Progenitor cell of endocrine pancreas (in vitro differentiated cells): ENCODE measurements at regions not wholly inside any gene's neighbourhood (a gene's known extent, or its start where the extent isn't known, plus 50 kb on each side); places are given as distances from the start of the nearest gene placed in this dataset.
A peak's percentile ranks its signal among the peaks of the same experiment; 100 is the strongest.
"Not testable (repeated sequence)": the region's sequence is repeated elsewhere in the genome, so short reads cannot be mapped to it uniquely, and the experiment has no call there.

Source experiments
- DNase-seq: peaks from one replicate; pipeline ENCODE4 v3.0.0; 2021; ENCODE audit warnings: low spot score; ENCODE audit not compliant: unreplicated experiment
- H3K27ac Mint-ChIP-seq: 2 replicates; pipeline ENCODE4 v1.8.0; 2021; ENCODE audit warnings: mild to moderate bottlenecking, moderate library complexity, mixed read lengths
- H3K27me3 Mint-ChIP-seq: 2 replicates; pipeline ENCODE4 v1.8.0; 2021; ENCODE audit warnings: mixed read lengths
- H3K36me3 Mint-ChIP-seq: 2 replicates; pipeline ENCODE4 v1.8.0; 2022; ENCODE audit warnings: mixed read lengths; ENCODE audit not compliant: insufficient read depth
- H3K4me1 Mint-ChIP-seq: 2 replicates; pipeline ENCODE4 v1.8.0; 2021; ENCODE audit warnings: low read depth, mixed read lengths
- H3K4me3 Mint-ChIP-seq: 2 replicates; pipeline ENCODE4 v1.8.0; 2021; ENCODE audit warnings: low read depth, mild to moderate bottlenecking, moderate library complexity, mixed read lengths
- H3K9me3 Mint-ChIP-seq: 2 replicates; pipeline ENCODE4 v1.8.0; 2021; ENCODE audit warnings: low read depth, mixed read lengths
- CTCF ChIP-seq: fragments of 200-600 bp; sonication (generic); IDR thresholded peaks from one replicate; pipeline ENCODE4 v1.5.0; 2021; ENCODE audit warnings: antibody characterized with exemption, mild to moderate bottlenecking; ENCODE audit not compliant: unreplicated experiment

GRCh38 chrX:66731398-66731797 lies 92.5 kb upstream of the EDA2R start:
- no peaks in the 10 kb centered on the region for H3K4me1 Mint-ChIP-seq
- peaks cover 9% of the 10 kb centered on the region for H3K9me3 Mint-ChIP-seq
- H3K4me3 Mint-ChIP-seq, result no peak overlapping the region
- H3K27me3 Mint-ChIP-seq, result no peaks in the 10 kb centered on the region
- TF ChIP-seq CTCF, result peak; percentile 48
- no peak for DNase-seq
- no peak overlapping the region for H3K27ac Mint-ChIP-seq
- H3K36me3 Mint-ChIP-seq, result no peaks in the 10 kb centered on the region

GRCh38 chrX:66728818-66729271 lies 90.0 kb upstream of the EDA2R start:
- Mint-ChIP-seq H3K27ac (peak overlapping the region; percentile 100), H3K4me3 (peak overlapping the region; percentile 97), H3K4me1 (no peaks in the 10 kb centered on the region), H3K9me3 (peaks cover 19% of the 10 kb centered on the region), H3K27me3 (no peaks in the 10 kb centered on the region), H3K36me3 (no peaks in the 10 kb centered on the region)
- DNase-seq, result peak; percentile 28
- peak; percentile 74 for TF ChIP-seq CTCF

DNA sequence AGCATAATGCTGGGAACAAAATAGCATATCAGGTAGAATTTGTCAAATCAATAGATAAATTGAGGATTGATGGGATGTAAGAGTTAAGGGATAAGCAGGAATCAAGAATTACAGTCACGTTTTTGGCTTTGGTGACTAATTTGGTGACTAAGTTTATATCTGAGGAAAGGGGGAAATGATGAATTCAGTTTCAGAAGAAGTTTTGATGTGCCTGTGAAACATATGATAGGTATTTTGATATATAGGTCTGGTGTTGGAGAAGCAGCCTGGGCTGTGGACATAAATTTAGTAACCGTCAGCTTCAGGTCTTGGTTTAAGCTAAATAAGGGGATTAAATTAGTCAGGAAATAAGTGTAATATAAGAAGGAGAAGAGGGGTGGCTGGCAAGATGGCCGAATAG lies 79.0 kb upstream of the EDA2R start:
- H3K9me3 Mint-ChIP-seq, result peaks cover 47% of the 10 kb centered on the region
- H3K4me3 Mint-ChIP-seq, result no peak overlapping the region
- no peak overlapping the region for H3K27ac Mint-ChIP-seq
- no peak for TF ChIP-seq CTCF
- H3K27me3 Mint-ChIP-seq, result no peaks in the 10 kb centered on the region
- DNase-seq, result no peak
- H3K36me3 Mint-ChIP-seq, result no peaks in the 10 kb centered on the region
- H3K4me1 Mint-ChIP-seq, result no peaks in the 10 kb centered on the region

- no peaks in the 10 kb centered on the region for H3K4me1 Mint-ChIP-seq
- no peaks in the 10 kb centered on the region for H3K27me3 Mint-ChIP-seq
- no peaks in the 10 kb centered on the region for H3K36me3 Mint-ChIP-seq
- no peak for TF ChIP-seq CTCF
- no peak overlapping the region for H3K27ac Mint-ChIP-seq
- H3K9me3 Mint-ChIP-seq, result peaks cover 47% of the 10 kb centered on the region
- no peak overlapping the region for H3K4me3 Mint-ChIP-seq
- no peak for DNase-seq
These were observed 59.7 kb upstream of the EDA2R start for GRCh38 chrX:66698273-66699204.

GRCh38 chrX:66692512-66692911 lies 53.6 kb upstream of the EDA2R start:
- DNase-seq, H3K36me3 Mint-ChIP-seq, H3K27ac Mint-ChIP-seq, H3K4me3 Mint-ChIP-seq, H3K27me3 Mint-ChIP-seq, H3K4me1 Mint-ChIP-seq: not testable (repeated sequence)
- peaks cover 50% of the 10 kb centered on the region for H3K9me3 Mint-ChIP-seq
